GM23338 (cell line): ENCODE measurements at regions not wholly inside any gene's neighbourhood (a gene's known extent, or its start where the extent isn't known, plus 50 kb on each side); places are given as distances from the start of the nearest gene placed in this dataset.

Experiments used
- ATAC-seq: fragments of 200-7000 bp; cut with Tn5 transposase; 3 replicates; pipeline ENCODE4 v1.9.1; 2020
- DNase-seq: peaks from one replicate; pipeline ENCODE4 v3.0.0-alpha.2; 2015; ENCODE audit warnings: low spot score
- H2AFZ ChIP-seq: fragments of 200-600 bp; sonication (generic); 2 replicates; pipeline ENCODE4 v1.8.0; 2016; ENCODE audit warnings: antibody characterized with exemption, mild to moderate bottlenecking, moderate library complexity
- H3F3A ChIP-seq: fragments of 200-600 bp; sonication (generic); replicated peaks from 2 replicates; pipeline ENCODE4 v1.8.0; 2017; ENCODE audit warnings: antibody characterized with exemption, mixed run types, low read depth
- H3K27ac ChIP-seq: fragments of 200-600 bp; sonication (generic); 2 replicates; pipeline ENCODE4 v1.6.1; 2016; ENCODE audit warnings: low read depth
- H3K27me3 ChIP-seq: fragments of 200-600 bp; sonication (generic); 2 replicates; pipeline ENCODE4 v1.8.0; 2016; ENCODE audit warnings: mild to moderate bottlenecking, mixed run types, moderate library complexity; ENCODE audit not compliant: insufficient read depth
- H3K36me3 ChIP-seq: fragments of 200-600 bp; sonication (generic); 2 replicates; pipeline ENCODE4 v1.8.0; 2016; ENCODE audit warnings: mild to moderate bottlenecking; ENCODE audit not compliant: insufficient read depth
- H3K4me1 ChIP-seq: fragments of 200-600 bp; sonication (generic); 2 replicates; pipeline ENCODE4 v1.8.0; 2016; ENCODE audit warnings: mild to moderate bottlenecking, moderate library complexity; ENCODE audit not compliant: insufficient read depth
- H3K4me2 ChIP-seq: fragments of 200-600 bp; sonication (generic); 2 replicates; pipeline ENCODE4 v1.7.1; 2017; ENCODE audit warnings: mixed run types
- H3K4me3 ChIP-seq: fragments of 200-600 bp; sonication (generic); 2 replicates; pipeline ENCODE4 v1.6.1; 2016; ENCODE audit warnings: mixed run types
- H3K79me2 ChIP-seq: fragments of 200-600 bp; sonication (generic); replicated peaks from 2 replicates; pipeline ENCODE4 v1.8.0; 2017; ENCODE audit warnings: mild to moderate bottlenecking; ENCODE audit not compliant: insufficient read depth
- H3K9me2 ChIP-seq: fragments of 200-600 bp; sonication (generic); 2 replicates; pipeline ENCODE4 v1.8.0; 2017; ENCODE audit not compliant: insufficient read depth
- H4K20me1 ChIP-seq: fragments of 200-600 bp; sonication (generic); replicated peaks from 2 replicates; pipeline ENCODE4 v1.8.0; 2017; ENCODE audit warnings: mild to moderate bottlenecking; ENCODE audit not compliant: insufficient read depth
- H3K27ac Mint-ChIP-seq: 2 replicates; pipeline ENCODE4 v1.8.0; 2020; ENCODE audit warnings: inconsistent platforms, mild to moderate bottlenecking, moderate library complexity, mixed read lengths
- H3K27me3 Mint-ChIP-seq: 3 replicates; pipeline ENCODE4 v1.8.0; 2022; ENCODE audit warnings: low read depth, mild to moderate bottlenecking, moderate library complexity, mixed read lengths, inconsistent platforms; ENCODE audit not compliant: insufficient read depth, poor library complexity
- H3K36me3 Mint-ChIP-seq: 3 replicates; pipeline ENCODE4 v1.8.0; 2021; ENCODE audit warnings: low read depth, mild to moderate bottlenecking, inconsistent platforms, moderate library complexity, mixed read lengths
- H3K4me1 Mint-ChIP-seq: 3 replicates; pipeline ENCODE4 v1.8.0; 2020; ENCODE audit warnings: mild to moderate bottlenecking, inconsistent platforms, mixed read lengths
- H3K4me3 Mint-ChIP-seq: 3 replicates; pipeline ENCODE4 v1.8.0; 2021; ENCODE audit warnings: moderate library complexity, mild to moderate bottlenecking, inconsistent platforms, mixed read lengths
- H3K9me3 Mint-ChIP-seq: 3 replicates; pipeline ENCODE4 v1.8.0; 2020; ENCODE audit warnings: moderate library complexity, mild to moderate bottlenecking, inconsistent platforms, mixed read lengths
- ETS1 ChIP-seq: IDR thresholded peaks from 2 replicates; pipeline ENCODE4 v1.6.1; 2016; ENCODE audit warnings: antibody characterized with exemption
- REST ChIP-seq: IDR thresholded peaks from one replicate; pipeline ENCODE4 v1.6.1; 2018; ENCODE audit warnings: antibody characterized with exemption; ENCODE audit not compliant: unreplicated experiment
- STAT1 ChIP-seq: IDR thresholded peaks from one replicate; pipeline ENCODE4 v1.6.1; 2016; ENCODE audit warnings: antibody characterized with exemption; ENCODE audit not compliant: unreplicated experiment
- ZNF331 ChIP-seq: fragments of 250-450 bp; sonication (Bioruptor Pico); IDR thresholded peaks from 2 replicates; pipeline ENCODE4 v1.5.0; 2020; ENCODE audit warnings: low read depth, mild to moderate bottlenecking, moderate library complexity
- ZNF462 ChIP-seq: fragments of 250-450 bp; sonication (Bioruptor Pico); IDR thresholded peaks from 2 replicates; pipeline ENCODE4 v1.5.0; 2020; ENCODE audit warnings: mild to moderate bottlenecking, moderate library complexity

GRCh38 chr7:52135403-52135802, 818.8 kb upstream of the COBL start:
- DNase-seq (no peak), ATAC-seq (no peak)
- Mint-ChIP-seq H3K27ac (no peak overlapping the region), H3K4me1 (no peaks in the 10 kb centered on the region), H3K9me3 (peaks cover 45% of the 10 kb centered on the region), H3K27me3 (peaks cover 5% of the 10 kb centered on the region), H3K36me3 (peaks cover 52% of the 10 kb centered on the region), H3K4me3 (no peak overlapping the region)
- H3K4me3 ChIP-seq = no peak overlapping the region
- TF ChIP-seq ZNF462 (no peak), ZNF331 (CRISPR knock-in tag) (no peak), ETS1 (no peak), STAT1 (no peak), REST (no peak)
- H2AFZ ChIP-seq = no peak overlapping the region
- H3F3A ChIP-seq = no peaks in the 10 kb centered on the region
- no peaks in the 10 kb centered on the region; the same call in 1 of the 2 replicates for H3K36me3 ChIP-seq
- no peak overlapping the region for H3K4me2 ChIP-seq
- no peak overlapping the region for H3K27ac ChIP-seq
- no peaks in the 10 kb centered on the region for H3K79me2 ChIP-seq
- no peaks in the 10 kb centered on the region for H3K27me3 ChIP-seq
- 0 out of 2 replicates have a peak, but pooled peaks cover 3% of the 10 kb centered on the region for H3K9me2 ChIP-seq
- no peaks in the 10 kb centered on the region for H3K4me1 ChIP-seq
- no peaks in the 10 kb centered on the region for H4K20me1 ChIP-seq
